ENCODE measurements at regions not wholly inside any gene's neighbourhood (a gene's known extent, or its start where the extent isn't known, plus 50 kb on each side); places are given as distances from the start of the nearest gene placed in this dataset.

- no peak for DNase-seq (ENCODE audit: low read depth)
- H3K4me3 ChIP-seq (ENCODE audit: low read depth, low read length): no peak overlapping the region
- no peak for TF ChIP-seq CTCF (IDR thresholded peaks at IDR 0.05; ENCODE audit: control insufficient read depth, extremely low read depth, insufficient read depth)
Observed at GRCh38 chr7:148472406-148472805, 118.2 kb upstream of the C7orf33 start.

GRCh38 chr7:148473703-148474480 is 116.7 kb upstream of the C7orf33 start:
- DNase-seq (ENCODE audit: low read depth): no peak

GRCh38 chr7:148474481-148475025 is 116.0 kb upstream of the C7orf33 start:
- TF ChIP-seq CTCF (IDR thresholded peaks at IDR 0.05; ENCODE audit: control insufficient read depth, extremely low read depth, insufficient read depth): no peak
- H3K4me3 ChIP-seq (ENCODE audit: low read depth, low read length): no peak overlapping the region
- DNase-seq (ENCODE audit: low read depth): no peak

More at GRCh38 chr7:148473703-148474480, 116.7 kb upstream of the C7orf33 start:
- no peak for TF ChIP-seq CTCF (IDR thresholded peaks at IDR 0.05; ENCODE audit: control insufficient read depth, extremely low read depth, insufficient read depth)
- H3K4me3 ChIP-seq (ENCODE audit: low read depth, low read length): no peak overlapping the region

GRCh38 chr7:148478551-148478950 is 112.0 kb upstream of the C7orf33 start:
- TF ChIP-seq CTCF (IDR thresholded peaks at IDR 0.05; ENCODE audit: control insufficient read depth, extremely low read depth, insufficient read depth): no peak
- H3K4me3 ChIP-seq (ENCODE audit: low read depth, low read length): no peak overlapping the region
- DNase-seq (ENCODE audit: low read depth): no peak

GRCh38 chr7:148480479-148481146 is 110.0 kb upstream of the C7orf33 start:
- TF ChIP-seq CTCF (IDR thresholded peaks at IDR 0.05; ENCODE audit: control insufficient read depth, extremely low read depth, insufficient read depth): no peak
- no peak for DNase-seq (ENCODE audit: low read depth)
- no peak overlapping the region for H3K4me3 ChIP-seq (ENCODE audit: low read depth, low read length)

GRCh38 chr7:148481147-148481526 is 109.4 kb upstream of the C7orf33 start:
- no peak for DNase-seq (ENCODE audit: low read depth)
- H3K4me3 ChIP-seq (ENCODE audit: low read depth, low read length): no peak overlapping the region

More at GRCh38 chr7:148481147-148481526, 109.4 kb upstream of the C7orf33 start:
- no peak for TF ChIP-seq CTCF (IDR thresholded peaks at IDR 0.05; ENCODE audit: control insufficient read depth, extremely low read depth, insufficient read depth)
